Fibroblast of mammary gland (primary cell): ENCODE measurements at regions not wholly inside any gene's neighbourhood (a gene's known extent, or its start where the extent isn't known, plus 50 kb on each side); places are given as distances from the start of the nearest gene placed in this dataset.

Source experiments
- DNase-seq: peaks from one replicate; pipeline ENCODE4 v3.0.0-alpha.2; 2010; ENCODE audit warnings: low read depth
- H3K4me3 ChIP-seq: 2 replicates; pipeline ENCODE4 v1.5.1; 2011; ENCODE audit warnings: low read depth, mild to moderate bottlenecking, low read length, moderate library complexity; ENCODE audit not compliant: control insufficient read depth
- CTCF ChIP-seq: conservative IDR thresholded peaks from 2 replicates; pipeline ENCODE4 v1.5.1; 2011; ENCODE audit warnings: low read depth, low read length, inconsistent platforms; ENCODE audit not compliant: control insufficient read depth, insufficient read depth

- H3K4me3 ChIP-seq, result no peak overlapping the region
- TF ChIP-seq CTCF, result no peak
- no peak for DNase-seq
Measured at GRCh38 chr16:86322806-86323205, 187.5 kb upstream of the FOXF1 start.

- no peak for TF ChIP-seq CTCF
- no peak overlapping the region for H3K4me3 ChIP-seq
- DNase-seq, result no peak
Measured at GRCh38 chr16:86324320-86324719, 186.0 kb upstream of the FOXF1 start.

GRCh38 chr16:86325360-86325759, 185.0 kb upstream of the FOXF1 start:
- no peak for TF ChIP-seq CTCF
- no peak for DNase-seq
- H3K4me3 ChIP-seq, result no peak overlapping the region

GRCh38 chr16:86325895-86326294, 184.4 kb upstream of the FOXF1 start:
- TF ChIP-seq CTCF, result no peak
- no peak for DNase-seq
- no peak overlapping the region for H3K4me3 ChIP-seq

GRCh38 chr16:86327321-86327720, 183.0 kb upstream of the FOXF1 start:
- no peak for DNase-seq
- no peak overlapping the region for H3K4me3 ChIP-seq
- TF ChIP-seq CTCF, result no peak

- no peak for DNase-seq
- no peak for TF ChIP-seq CTCF
- H3K4me3 ChIP-seq, result no peak overlapping the region
Measured at GRCh38 chr16:86330906-86331305, 179.4 kb upstream of the FOXF1 start.

GRCh38 chr16:86334079-86334635, 176.2 kb upstream of the FOXF1 start:
- H3K4me3 ChIP-seq, result no peak overlapping the region
- DNase-seq, result no peak
- TF ChIP-seq CTCF, result no peak
